BJ (cell line): ENCODE measurements at regions not wholly inside any gene's neighbourhood (a gene's known extent, or its start where the extent isn't known, plus 50 kb on each side); places are given as distances from the start of the nearest gene placed in this dataset.
"Not testable (repeated sequence)": the region's sequence is repeated elsewhere in the genome, so short reads cannot be mapped to it uniquely, and the experiment has no call there.

Experiments
- CTCF ChIA-PET: fragments of 350-600 bp; formaldehyde crosslinking; extraction: SDS; loops from one replicate; lab custom pipeline; 2021; ENCODE audit warnings: antibody characterized with exemption, inconsistent platforms; lab: Yijun Ruan, JAX
- POLR2A ChIA-PET: fragments of 300-600 bp; sonication (Branson Sonifier 250); formaldehyde crosslinking; extraction: SDS; loops from one replicate; lab custom pipeline; 2021; ENCODE audit warnings: antibody characterized with exemption; lab: Charles Lee
- DNase-seq: peaks from one replicate; pipeline ENCODE4 v3.0.0-alpha.2; 2011; ENCODE audit warnings: low read depth
- H3K27me3 ChIP-seq: 2 replicates; pipeline ENCODE4 v1.6.0; 2011; ENCODE audit warnings: low read length; ENCODE audit not compliant: control insufficient read depth, insufficient read depth
- H3K36me3 ChIP-seq: 2 replicates; pipeline ENCODE4 v1.5.1; 2011; ENCODE audit warnings: low read length; ENCODE audit not compliant: control insufficient read depth, insufficient read depth
- H3K4me3 ChIP-seq: 2 replicates; pipeline ENCODE4 v1.5.1; 2011; ENCODE audit warnings: low read depth, mild to moderate bottlenecking, control low read depth, low read length
- CTCF ChIP-seq: IDR thresholded peaks from 2 replicates; pipeline ENCODE4 v1.5.1; 2011; ENCODE audit warnings: low read depth, mild to moderate bottlenecking, control low read depth, inconsistent platforms, low read length, moderate library complexity; ENCODE audit not compliant: insufficient read depth

DNA sequence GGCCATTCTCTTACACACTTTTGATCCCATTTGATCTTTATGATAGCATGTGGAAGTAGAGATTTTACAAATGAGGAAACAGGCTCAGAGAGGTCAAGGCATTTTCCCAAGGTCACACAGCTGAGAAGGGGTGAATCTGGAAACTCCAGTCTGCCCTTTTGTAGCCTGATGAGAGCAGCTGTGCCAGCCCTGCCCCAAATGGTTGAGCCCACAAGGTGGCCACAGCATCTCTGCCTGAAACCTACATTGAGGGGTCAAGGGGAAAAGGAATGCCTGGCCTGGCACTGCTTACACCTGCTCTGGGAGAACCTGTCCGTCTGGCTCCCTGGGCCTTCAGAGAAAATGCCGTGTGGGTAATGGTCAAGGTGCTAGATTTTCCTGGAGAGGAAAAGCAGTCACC is 200.2 kb upstream of the LINGO1 start:
- Histone ChIP-seq H3K27me3 (peaks cover 1% of the 10 kb centered on the region; the same call in 1 of the 2 replicates), H3K36me3 (no peaks in the 10 kb centered on the region), H3K4me3 (no peak overlapping the region)
- DNase-seq, result no peak
- no peak for TF ChIP-seq CTCF
- ChIA-PET CTCF (interaction anchor here (4.9 kb wide), 1 partner anchor 12 kb away, joined by 31 read pairs; no protein-coding TSS in a partner anchor), POLR2A (no interaction called here)

GRCh38 chr15:77831986-77832385 is 199.3 kb upstream of the LINGO1 start:
- Histone ChIP-seq H3K27me3 (peaks cover 4% of the 10 kb centered on the region; the same call in 1 of the 2 replicates), H3K36me3 (no peaks in the 10 kb centered on the region), H3K4me3 (no peak overlapping the region)
- CTCF ChIA-PET, result interaction anchor here (4.9 kb wide), 1 partner anchor 11 kb away, joined by 31 read pairs; no protein-coding TSS in a partner anchor
- no peak for DNase-seq
- POLR2A ChIA-PET, result no interaction called here
- TF ChIP-seq CTCF, result no peak

GRCh38 chr15:77830051-77830468 is 197.3 kb upstream of the LINGO1 start:
- ChIA-PET CTCF (interaction anchor here (1.2 to 4.9 kb wide), 2 partner anchors 9 to 196 kb away, joined by 5 to 31 read pairs; no protein-coding TSS in a partner anchor), POLR2A (no interaction called here)
- no peak for DNase-seq
- Histone ChIP-seq H3K4me3 (no peak overlapping the region), H3K27me3 (0 out of 2 replicates have a peak, but pooled peaks cover 2% of the 10 kb centered on the region), H3K36me3 (no peaks in the 10 kb centered on the region)
- TF ChIP-seq CTCF, result no peak

DNA sequence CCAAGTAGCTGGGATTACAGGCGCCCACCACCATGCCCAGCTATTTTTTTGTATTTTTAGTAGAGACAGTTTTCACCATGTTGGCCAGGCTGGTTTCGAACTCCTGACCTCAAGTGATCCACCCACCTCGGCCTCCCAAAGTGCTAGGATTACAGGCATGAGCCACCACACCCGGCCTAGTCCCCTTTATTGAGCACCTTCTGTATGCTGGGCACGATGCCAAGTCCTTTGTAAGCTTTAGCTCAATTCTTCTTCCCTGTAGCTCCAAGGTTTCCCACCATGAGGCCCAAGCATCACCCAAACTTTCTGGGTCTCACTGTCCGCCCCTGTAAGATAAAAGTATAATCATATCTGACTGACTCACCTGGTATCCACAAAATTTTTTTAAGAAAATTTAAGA is 196.6 kb upstream of the LINGO1 start:
- H3K36me3 ChIP-seq, DNase-seq, H3K4me3 ChIP-seq, H3K27me3 ChIP-seq, POLR2A ChIA-PET: not testable (repeated sequence)
- CTCF ChIA-PET, result interaction anchor here (1.2 to 4.9 kb wide), 2 partner anchors 8 to 196 kb away, joined by 5 to 31 read pairs; no protein-coding TSS in a partner anchor

- CTCF ChIA-PET, result no interaction called here
- Histone ChIP-seq H3K4me3 (no peak overlapping the region), H3K27me3 (peaks cover 9% of the 10 kb centered on the region), H3K36me3 (no peaks in the 10 kb centered on the region)
- TF ChIP-seq CTCF, result no peak
- POLR2A ChIA-PET, result no interaction called here
- no peak for DNase-seq
Measured at GRCh38 chr15:77827860-77828259, 195.1 kb upstream of the LINGO1 start.

DNA sequence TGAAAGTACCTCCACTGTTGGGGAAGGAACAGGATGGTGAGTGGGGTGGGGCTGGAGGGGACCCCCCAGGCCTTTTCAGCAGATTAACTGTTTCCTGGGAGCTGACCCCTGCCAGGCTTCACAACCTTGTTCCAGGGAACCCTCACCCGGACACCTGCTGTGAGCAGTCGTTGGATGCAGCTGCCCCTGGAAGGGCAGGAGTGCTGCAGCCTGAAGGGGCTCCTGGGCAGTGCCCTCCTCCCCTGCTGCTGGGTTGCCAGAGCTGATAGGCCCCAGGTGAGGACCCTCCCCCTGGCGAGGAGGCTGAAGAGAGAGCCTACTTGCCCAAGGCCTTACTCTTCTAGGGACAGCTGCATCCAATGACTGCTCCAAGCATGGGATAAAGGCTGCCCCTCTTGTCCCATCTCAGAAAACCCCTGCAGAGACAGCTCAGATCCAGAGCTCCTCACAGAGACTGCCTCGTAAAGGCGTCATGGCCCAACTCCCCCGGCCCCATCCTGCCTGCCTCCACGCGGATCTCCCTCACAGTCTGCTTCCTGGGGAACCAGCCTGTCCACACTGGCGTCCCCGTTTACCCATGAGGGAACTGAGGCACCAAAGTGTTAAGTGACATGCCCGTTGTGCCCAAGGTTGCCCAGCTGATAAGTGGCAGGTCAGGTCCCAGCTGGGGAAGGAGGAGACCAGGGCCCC is 193.4 kb upstream of the LINGO1 start:
- ChIA-PET POLR2A (no interaction called here), CTCF (interaction anchor here (1.4 kb wide), 1 partner anchor 193 kb away, joined by 6 read pairs; the partner anchor contains the start of gene LINGO1)
- DNase-seq, result no peak
- Histone ChIP-seq H3K4me3 (no peak overlapping the region), H3K36me3 (no peaks in the 10 kb centered on the region), H3K27me3 (peaks cover 22% of the 10 kb centered on the region)
- TF ChIP-seq CTCF, result no peak
